Central memory CD4-positive, alpha-beta T cell (primary cell): ENCODE measurements at regions not wholly inside any gene's neighbourhood (a gene's known extent, or its start where the extent isn't known, plus 50 kb on each side); places are given as distances from the start of the nearest gene placed in this dataset.
A peak's percentile ranks its signal among the peaks of the same experiment; 100 is the strongest.

Source experiments
- DNase-seq: peaks from one replicate; pipeline ENCODE4 v3.0.0; 2022

- peak; percentile 23 for DNase-seq
Observed at GRCh38 chr5:74576941-74577456, 63.5 kb downstream of the ENC1 start.

GRCh38 chr5:74575741-74576538, 64.6 kb downstream of the ENC1 start:
- peak; percentile 9 for DNase-seq

GRCh38 chr5:74570250-74570649, 70.3 kb downstream of the ENC1 start:
- DNase-seq, result no peak

- no peak for DNase-seq
Observed at GRCh38 chr5:74567411-74567995, 73.0 kb downstream of the ENC1 start.

- no peak for DNase-seq
Observed at GRCh38 chr5:74562122-74562521, 78.4 kb downstream of the ENC1 start.

GRCh38 chr5:74560245-74560644, 80.3 kb downstream of the ENC1 start:
- DNase-seq, result no peak

GRCh38 chr5:74556631-74557595, 83.6 kb downstream of the ENC1 start:
- no peak for DNase-seq

- DNase-seq, result no peak
Observed at GRCh38 chr5:74556006-74556405, 84.5 kb downstream of the ENC1 start.

- no peak for DNase-seq
Observed at GRCh38 chr5:74552101-74552500, 88.4 kb downstream of the ENC1 start.

- DNase-seq, result no peak
Observed at GRCh38 chr5:74550927-74551326, 89.6 kb downstream of the ENC1 start.

- DNase-seq, result no peak
Observed at GRCh38 chr5:74549384-74549783, 91.1 kb downstream of the ENC1 start.

- no peak for DNase-seq
Observed at GRCh38 chr5:74546796-74547195, 93.7 kb downstream of the ENC1 start.

- DNase-seq, result no peak
Observed at GRCh38 chr5:74544811-74545210, 95.7 kb downstream of the ENC1 start.

GRCh38 chr5:74543162-74543995, 97.1 kb downstream of the ENC1 start:
- no peak for DNase-seq

GRCh38 chr5:74542482-74542881, 98.0 kb downstream of the ENC1 start:
- DNase-seq, result no peak

GRCh38 chr5:74541381-74541781, 99.1 kb downstream of the ENC1 start:
- no peak for DNase-seq

GRCh38 chr5:74540622-74541021, 99.9 kb downstream of the ENC1 start:
- DNase-seq, result no peak

GRCh38 chr5:74539986-74540385, 100.5 kb downstream of the ENC1 start:
- no peak for DNase-seq

GRCh38 chr5:74538206-74538661, 102.3 kb downstream of the ENC1 start:
- DNase-seq, result no peak

- DNase-seq, result no peak
Observed at GRCh38 chr5:74536658-74537057, 103.9 kb downstream of the ENC1 start.

GRCh38 chr5:74535926-74536325, 104.6 kb downstream of the ENC1 start:
- no peak for DNase-seq
